ENCODE measurements at regions not wholly inside any gene's neighbourhood (a gene's known extent, or its start where the extent isn't known, plus 50 kb on each side); places are given as distances from the start of the nearest gene placed in this dataset.

- TF ChIP-seq CTCF (IDR thresholded peaks at IDR 0.05) = no peak
- TF ChIP-seq POLR2A (IDR thresholded peaks at IDR 0.05) = no peak
Observed at GRCh38 chr1:163706915-163707314, 385.2 kb downstream of the NUF2 start.
